ENCODE measurements at regions not wholly inside any gene's neighbourhood (a gene's known extent, or its start where the extent isn't known, plus 50 kb on each side); places are given as distances from the start of the nearest gene placed in this dataset.

DNA sequence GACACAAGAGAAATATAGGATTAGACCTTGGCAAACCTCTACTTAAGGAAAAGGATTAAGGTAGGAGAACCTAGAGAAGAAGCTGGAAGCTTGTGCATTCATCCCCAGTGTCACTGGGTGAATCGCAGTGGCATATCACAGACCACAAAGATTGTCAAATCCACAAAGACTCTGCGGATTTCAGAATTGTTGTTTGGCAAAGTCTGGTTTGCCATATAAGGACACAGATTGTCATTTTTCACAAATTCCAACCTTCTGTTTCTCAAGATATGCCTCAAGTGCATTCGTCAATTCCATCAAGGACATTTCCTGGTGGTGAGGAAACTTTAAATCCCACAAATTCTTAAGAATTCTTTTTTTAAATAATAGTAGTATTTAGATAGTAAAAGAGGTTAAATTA lies 395.1 kb upstream of the PAPPA start (continued):
- TF ChIP-seq, protein P1, sequence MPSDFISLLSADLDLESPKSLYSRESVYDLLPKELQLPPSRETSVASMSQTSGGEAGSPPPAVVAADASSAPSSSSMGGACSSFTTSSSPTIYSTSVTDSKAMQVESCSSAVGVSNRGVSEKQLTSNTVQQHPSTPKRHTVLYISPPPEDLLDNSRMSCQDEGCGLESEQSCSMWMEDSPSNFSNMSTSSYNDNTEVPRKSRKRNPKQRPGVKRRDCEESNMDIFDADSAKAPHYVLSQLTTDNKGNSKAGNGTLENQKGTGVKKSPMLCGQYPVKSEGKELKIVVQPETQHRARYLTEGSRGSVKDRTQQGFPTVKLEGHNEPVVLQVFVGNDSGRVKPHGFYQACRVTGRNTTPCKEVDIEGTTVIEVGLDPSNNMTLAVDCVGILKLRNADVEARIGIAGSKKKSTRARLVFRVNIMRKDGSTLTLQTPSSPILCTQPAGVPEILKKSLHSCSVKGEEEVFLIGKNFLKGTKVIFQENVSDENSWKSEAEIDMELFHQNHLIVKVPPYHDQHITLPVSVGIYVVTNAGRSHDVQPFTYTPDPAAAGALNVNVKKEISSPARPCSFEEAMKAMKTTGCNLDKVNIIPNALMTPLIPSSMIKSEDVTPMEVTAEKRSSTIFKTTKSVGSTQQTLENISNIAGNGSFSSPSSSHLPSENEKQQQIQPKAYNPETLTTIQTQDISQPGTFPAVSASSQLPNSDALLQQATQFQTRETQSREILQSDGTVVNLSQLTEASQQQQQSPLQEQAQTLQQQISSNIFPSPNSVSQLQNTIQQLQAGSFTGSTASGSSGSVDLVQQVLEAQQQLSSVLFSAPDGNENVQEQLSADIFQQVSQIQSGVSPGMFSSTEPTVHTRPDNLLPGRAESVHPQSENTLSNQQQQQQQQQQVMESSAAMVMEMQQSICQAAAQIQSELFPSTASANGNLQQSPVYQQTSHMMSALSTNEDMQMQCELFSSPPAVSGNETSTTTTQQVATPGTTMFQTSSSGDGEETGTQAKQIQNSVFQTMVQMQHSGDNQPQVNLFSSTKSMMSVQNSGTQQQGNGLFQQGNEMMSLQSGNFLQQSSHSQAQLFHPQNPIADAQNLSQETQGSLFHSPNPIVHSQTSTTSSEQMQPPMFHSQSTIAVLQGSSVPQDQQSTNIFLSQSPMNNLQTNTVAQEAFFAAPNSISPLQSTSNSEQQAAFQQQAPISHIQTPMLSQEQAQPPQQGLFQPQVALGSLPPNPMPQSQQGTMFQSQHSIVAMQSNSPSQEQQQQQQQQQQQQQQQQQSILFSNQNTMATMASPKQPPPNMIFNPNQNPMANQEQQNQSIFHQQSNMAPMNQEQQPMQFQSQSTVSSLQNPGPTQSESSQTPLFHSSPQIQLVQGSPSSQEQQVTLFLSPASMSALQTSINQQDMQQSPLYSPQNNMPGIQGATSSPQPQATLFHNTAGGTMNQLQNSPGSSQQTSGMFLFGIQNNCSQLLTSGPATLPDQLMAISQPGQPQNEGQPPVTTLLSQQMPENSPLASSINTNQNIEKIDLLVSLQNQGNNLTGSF (CRISPR knock-in tag; IDR thresholded peaks at IDR 0.05) = no peak

DNA sequence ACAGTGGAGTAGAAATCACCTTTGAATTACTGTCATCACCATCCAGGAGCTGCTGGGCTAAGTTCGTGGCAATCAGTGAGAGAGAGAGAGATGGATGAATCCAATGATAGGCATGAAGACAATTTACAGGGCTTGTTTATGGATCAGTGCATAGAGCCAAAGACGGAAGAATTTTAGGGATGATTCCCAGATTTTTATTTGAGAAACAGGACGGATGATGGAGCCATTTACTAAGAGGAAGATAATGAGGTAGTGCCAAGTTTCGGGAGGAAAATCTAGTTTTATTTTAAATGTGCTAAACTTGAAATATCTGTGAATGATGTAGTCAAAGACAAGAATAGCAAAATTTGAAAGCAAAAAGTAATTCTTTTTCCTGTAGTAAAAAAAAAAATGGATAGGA lies 394.2 kb upstream of the PAPPA start:
- Histone ChIP-seq H3K36me3 (replicated peaks in 1 of 2; ENCODE audit: control insufficient read depth in 1 of 2, insufficient read depth in 2 of 2, low read length in 2 of 2) (no peaks in the 10 kb centered on the region), H3K79me2 (ENCODE audit: insufficient read depth, low read length) (no peaks in the 10 kb centered on the region), H3K4me1 (ENCODE audit: insufficient read depth, low read length) (no peaks in the 10 kb centered on the region), H3K4me2 (ENCODE audit: low read depth, low read length) (no peak overlapping the region), H3K27ac (ENCODE audit: extremely low read length, insufficient read depth, low read length) (no peak overlapping the region), H4K20me1 (ENCODE audit: insufficient read depth, low read length) (no peaks in the 10 kb centered on the region), H3K4me3 (replicated peaks in 1 of 3; ENCODE audit: insufficient read depth in 1 of 3, low read depth in 2 of 3, low read length in 3 of 3) (no peak overlapping the region), H3K9me3 (ENCODE audit: low read length) (no peaks in the 10 kb centered on the region), H3K27me3 (ENCODE audit: control insufficient read depth in 1 of 2, insufficient read depth in 2 of 2, low read length in 2 of 2) (no peaks in the 10 kb centered on the region), H3K9ac (ENCODE audit: insufficient read depth, low read depth, low read length) (no peak overlapping the region), H2AFZ (ENCODE audit: low read length) (no peak overlapping the region)
- intact Hi-C loops (cut with micrococcal nuclease; ENCODE audit: unreplicated experiment) = no loop called here
- no peak for FAIRE-seq
- POLR2A ChIA-PET = no interaction called here
- no peak for ATAC-seq
- no peak for DNase-seq (ENCODE audit: low spot score)
- WGBS (ENCODE audit: low lambda C conversion rate) = 9% methylated on average over 4 of the region's 4 CpGs
- in situ Hi-C loops (cut with HindIII; ENCODE audit: extremely low pct_ligation_motif_present, low pct_unique_long_range_greater_than_20kb) = loop anchor here (25.0 kb wide), 1 partner anchor 103 kb away; no protein-coding TSS in a partner anchor
- BruUV-seq (replicated peaks) = no TSS peak
- CTCF ChIA-PET (ENCODE audit: low intra/inter-chr PET ratio, low total read pairs) = no interaction called here
- TF ChIP-seq ZNF317 (CRISPR knock-in tag; IDR thresholded peaks at IDR 0.05) (no peak), CREM (IDR thresholded peaks at IDR 0.05) (no peak), CREM (CRISPR knock-in tag; IDR thresholded peaks at IDR 0.05) (no peak), GPN1 (CRISPR knock-in tag; IDR thresholded peaks at IDR 0.05; ENCODE audit: borderline replicate concordance) (no peak), DNMT1 (CRISPR knock-in tag; IDR thresholded peaks at IDR 0.05) (no peak), ZFP82 (CRISPR knock-in tag; IDR thresholded peaks at IDR 0.05; ENCODE audit: borderline replicate concordance) (no peak), TCF7L2 (IDR thresholded peaks at IDR 0.05; ENCODE audit: low read depth, low read length) (no peak), TBX2 (CRISPR knock-in tag; IDR thresholded peaks at IDR 0.05; ENCODE audit: borderline replicate concordance) (no peak), PPARG (CRISPR knock-in tag; conservative IDR thresholded peaks at IDR 0.05) (no peak), XBP1 (CRISPR knock-in tag; IDR thresholded peaks at IDR 0.05) (no peak)
- TF ChIP-seq, protein P2, sequence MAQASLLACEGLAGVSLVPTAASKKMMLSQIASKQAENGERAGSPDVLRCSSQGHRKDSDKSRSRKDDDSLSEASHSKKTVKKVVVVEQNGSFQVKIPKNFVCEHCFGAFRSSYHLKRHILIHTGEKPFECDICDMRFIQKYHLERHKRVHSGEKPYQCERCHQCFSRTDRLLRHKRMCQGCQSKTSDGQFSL (CRISPR knock-in tag; IDR thresholded peaks at IDR 0.05) = no peak
- TF ChIP-seq, protein P3, sequence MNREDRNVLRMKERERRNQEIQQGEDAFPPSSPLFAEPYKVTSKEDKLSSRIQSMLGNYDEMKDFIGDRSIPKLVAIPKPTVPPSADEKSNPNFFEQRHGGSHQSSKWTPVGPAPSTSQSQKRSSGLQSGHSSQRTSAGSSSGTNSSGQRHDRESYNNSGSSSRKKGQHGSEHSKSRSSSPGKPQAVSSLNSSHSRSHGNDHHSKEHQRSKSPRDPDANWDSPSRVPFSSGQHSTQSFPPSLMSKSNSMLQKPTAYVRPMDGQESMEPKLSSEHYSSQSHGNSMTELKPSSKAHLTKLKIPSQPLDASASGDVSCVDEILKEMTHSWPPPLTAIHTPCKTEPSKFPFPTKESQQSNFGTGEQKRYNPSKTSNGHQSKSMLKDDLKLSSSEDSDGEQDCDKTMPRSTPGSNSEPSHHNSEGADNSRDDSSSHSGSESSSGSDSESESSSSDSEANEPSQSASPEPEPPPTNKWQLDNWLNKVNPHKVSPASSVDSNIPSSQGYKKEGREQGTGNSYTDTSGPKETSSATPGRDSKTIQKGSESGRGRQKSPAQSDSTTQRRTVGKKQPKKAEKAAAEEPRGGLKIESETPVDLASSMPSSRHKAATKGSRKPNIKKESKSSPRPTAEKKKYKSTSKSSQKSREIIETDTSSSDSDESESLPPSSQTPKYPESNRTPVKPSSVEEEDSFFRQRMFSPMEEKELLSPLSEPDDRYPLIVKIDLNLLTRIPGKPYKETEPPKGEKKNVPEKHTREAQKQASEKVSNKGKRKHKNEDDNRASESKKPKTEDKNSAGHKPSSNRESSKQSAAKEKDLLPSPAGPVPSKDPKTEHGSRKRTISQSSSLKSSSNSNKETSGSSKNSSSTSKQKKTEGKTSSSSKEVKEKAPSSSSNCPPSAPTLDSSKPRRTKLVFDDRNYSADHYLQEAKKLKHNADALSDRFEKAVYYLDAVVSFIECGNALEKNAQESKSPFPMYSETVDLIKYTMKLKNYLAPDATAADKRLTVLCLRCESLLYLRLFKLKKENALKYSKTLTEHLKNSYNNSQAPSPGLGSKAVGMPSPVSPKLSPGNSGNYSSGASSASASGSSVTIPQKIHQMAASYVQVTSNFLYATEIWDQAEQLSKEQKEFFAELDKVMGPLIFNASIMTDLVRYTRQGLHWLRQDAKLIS (CRISPR knock-in tag; IDR thresholded peaks at IDR 0.05) = no peak
- TF ChIP-seq, protein P4, sequence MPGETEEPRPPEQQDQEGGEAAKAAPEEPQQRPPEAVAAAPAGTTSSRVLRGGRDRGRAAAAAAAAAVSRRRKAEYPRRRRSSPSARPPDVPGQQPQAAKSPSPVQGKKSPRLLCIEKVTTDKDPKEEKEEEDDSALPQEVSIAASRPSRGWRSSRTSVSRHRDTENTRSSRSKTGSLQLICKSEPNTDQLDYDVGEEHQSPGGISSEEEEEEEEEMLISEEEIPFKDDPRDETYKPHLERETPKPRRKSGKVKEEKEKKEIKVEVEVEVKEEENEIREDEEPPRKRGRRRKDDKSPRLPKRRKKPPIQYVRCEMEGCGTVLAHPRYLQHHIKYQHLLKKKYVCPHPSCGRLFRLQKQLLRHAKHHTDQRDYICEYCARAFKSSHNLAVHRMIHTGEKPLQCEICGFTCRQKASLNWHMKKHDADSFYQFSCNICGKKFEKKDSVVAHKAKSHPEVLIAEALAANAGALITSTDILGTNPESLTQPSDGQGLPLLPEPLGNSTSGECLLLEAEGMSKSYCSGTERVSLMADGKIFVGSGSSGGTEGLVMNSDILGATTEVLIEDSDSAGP (CRISPR knock-in tag; IDR thresholded peaks at IDR 0.05; ENCODE audit: borderline replicate concordance) = no peak
